IMR-90 (cell line): ENCODE measurements at regions not wholly inside any gene's neighbourhood (a gene's known extent, or its start where the extent isn't known, plus 50 kb on each side); places are given as distances from the start of the nearest gene placed in this dataset.
"Not testable (repeated sequence)": the region's sequence is repeated elsewhere in the genome, so short reads cannot be mapped to it uniquely, and the experiment has no call there.

Source experiments
- CEBPB ChIP-seq: IDR thresholded peaks from 2 replicates; pipeline ENCODE4 v1.6.1; 2012; ENCODE audit warnings: low read depth, low read length, improper control_type of control experiment
- FOS ChIP-seq: fragments of 150-350 bp; IDR thresholded peaks from 2 replicates; pipeline ENCODE4 v1.6.1; 2016; ENCODE audit warnings: low read depth, low read length
- NFE2L2 ChIP-seq: fragments of 150-350 bp; IDR thresholded peaks from 2 replicates; pipeline ENCODE4 v1.6.1; 2016; ENCODE audit warnings: low read depth, mild to moderate bottlenecking, low read length
- POLR2A ChIP-seq: IDR thresholded peaks from 2 replicates; pipeline ENCODE4 v1.6.1; 2012; ENCODE audit warnings: mild to moderate bottlenecking, low read depth, low read length
- RFX5 ChIP-seq: IDR thresholded peaks from 2 replicates; pipeline ENCODE4 v1.8.0; 2012; ENCODE audit warnings: low read depth, mild to moderate bottlenecking, low read length, moderate library complexity
- TF ChIP-seq, protein P1 (sequence below): conservative IDR thresholded peaks from 2 replicates; pipeline ENCODE4 v1.5.1; 2012; ENCODE audit warnings: mild to moderate bottlenecking, low read depth, low read length, improper control_type of control experiment

- TF ChIP-seq, protein P1, sequence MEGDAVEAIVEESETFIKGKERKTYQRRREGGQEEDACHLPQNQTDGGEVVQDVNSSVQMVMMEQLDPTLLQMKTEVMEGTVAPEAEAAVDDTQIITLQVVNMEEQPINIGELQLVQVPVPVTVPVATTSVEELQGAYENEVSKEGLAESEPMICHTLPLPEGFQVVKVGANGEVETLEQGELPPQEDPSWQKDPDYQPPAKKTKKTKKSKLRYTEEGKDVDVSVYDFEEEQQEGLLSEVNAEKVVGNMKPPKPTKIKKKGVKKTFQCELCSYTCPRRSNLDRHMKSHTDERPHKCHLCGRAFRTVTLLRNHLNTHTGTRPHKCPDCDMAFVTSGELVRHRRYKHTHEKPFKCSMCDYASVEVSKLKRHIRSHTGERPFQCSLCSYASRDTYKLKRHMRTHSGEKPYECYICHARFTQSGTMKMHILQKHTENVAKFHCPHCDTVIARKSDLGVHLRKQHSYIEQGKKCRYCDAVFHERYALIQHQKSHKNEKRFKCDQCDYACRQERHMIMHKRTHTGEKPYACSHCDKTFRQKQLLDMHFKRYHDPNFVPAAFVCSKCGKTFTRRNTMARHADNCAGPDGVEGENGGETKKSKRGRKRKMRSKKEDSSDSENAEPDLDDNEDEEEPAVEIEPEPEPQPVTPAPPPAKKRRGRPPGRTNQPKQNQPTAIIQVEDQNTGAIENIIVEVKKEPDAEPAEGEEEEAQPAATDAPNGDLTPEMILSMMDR: not testable (repeated sequence)
- not testable (repeated sequence) for TF ChIP-seq CEBPB, POLR2A, FOS, RFX5, NFE2L2
Observed at GRCh38 chr13:67383109-67383757, 153.1 kb upstream of the PCDH9 start.
